Loucy (cell line): ENCODE measurements at regions not wholly inside any gene's neighbourhood (a gene's known extent, or its start where the extent isn't known, plus 50 kb on each side); places are given as distances from the start of the nearest gene placed in this dataset.

Experiments used
- H2AFZ ChIP-seq: fragments of 200-600 bp; sonication (generic); 2 replicates; pipeline ENCODE4 v1.6.0; 2016; ENCODE audit warnings: antibody characterized with exemption, mild to moderate bottlenecking, low read length, moderate library complexity
- H3F3A ChIP-seq: fragments of 200-600 bp; 2 replicates; pipeline ENCODE4 v1.6.0; 2016; ENCODE audit warnings: antibody characterized with exemption, low read depth, mild to moderate bottlenecking
- H3K27me3 ChIP-seq: fragments of 200-600 bp; sonication (generic); 2 replicates; pipeline ENCODE4 v1.6.1; 2014; ENCODE audit warnings: low read length, mild to moderate bottlenecking; ENCODE audit not compliant: insufficient read depth, poor library complexity, severe bottlenecking
- H3K36me3 ChIP-seq: fragments of 200-600 bp; sonication (generic); 2 replicates; pipeline ENCODE4 v1.6.1; 2016; ENCODE audit warnings: low read length; ENCODE audit not compliant: insufficient read depth
- H3K4me1 ChIP-seq: fragments of 200-600 bp; sonication (generic); 2 replicates; pipeline ENCODE4 v1.5.1; 2014; ENCODE audit warnings: low read length, mild to moderate bottlenecking; ENCODE audit not compliant: insufficient read depth, poor library complexity, severe bottlenecking
- H3K4me2 ChIP-seq: fragments of 200-600 bp; sonication (generic); 2 replicates; pipeline ENCODE4 v1.6.0; 2014; ENCODE audit warnings: antibody characterized with exemption, low read length, low read depth, mild to moderate bottlenecking; ENCODE audit not compliant: poor library complexity, severe bottlenecking
- H3K4me3 ChIP-seq: fragments of 200-600 bp; sonication (generic); 2 replicates; pipeline ENCODE4 v1.5.1; 2014; ENCODE audit warnings: low read length, mild to moderate bottlenecking, mixed read lengths; ENCODE audit not compliant: poor library complexity, severe bottlenecking
- H3K79me2 ChIP-seq: fragments of 200-600 bp; sonication (generic); 2 replicates; pipeline ENCODE4 v1.6.1; 2014; ENCODE audit warnings: low read length; ENCODE audit not compliant: insufficient read depth
- H3K9ac ChIP-seq: fragments of 200-600 bp; sonication (generic); 2 replicates; pipeline ENCODE4 v1.6.0; 2014; ENCODE audit warnings: mild to moderate bottlenecking, low read depth, low read length, moderate library complexity; ENCODE audit not compliant: poor library complexity, severe bottlenecking
- H3K9me2 ChIP-seq: fragments of 200-600 bp; sonication (generic); replicated peaks from 2 replicates; pipeline ENCODE4 v1.6.1; 2016; ENCODE audit warnings: low read depth, low read length, mixed read lengths
- H3K9me3 ChIP-seq: fragments of 200-600 bp; sonication (generic); 2 replicates; pipeline ENCODE4 v1.6.1; 2014; ENCODE audit warnings: mild to moderate bottlenecking, antibody characterized with exemption, low read length, low read depth; ENCODE audit not compliant: insufficient read depth
- H4K20me1 ChIP-seq: fragments of 200-600 bp; sonication (generic); 2 replicates; pipeline ENCODE4 v1.6.0; 2014; ENCODE audit warnings: antibody characterized with exemption, low read length, mild to moderate bottlenecking; ENCODE audit not compliant: insufficient read depth, poor library complexity, severe bottlenecking
- CTCF ChIP-seq: fragments of 200-600 bp; sonication (generic); conservative IDR thresholded peaks from 2 replicates; pipeline ENCODE4 v1.5.1; 2014; ENCODE audit warnings: mild to moderate bottlenecking, antibody characterized with exemption, low read length
- EZH2phosphoT487 ChIP-seq: fragments of 200-600 bp; IDR thresholded peaks from 2 replicates; pipeline ENCODE4 v1.6.1; 2018; ENCODE audit warnings: antibody characterized with exemption, mild to moderate bottlenecking, moderate library complexity, borderline replicate concordance

DNA sequence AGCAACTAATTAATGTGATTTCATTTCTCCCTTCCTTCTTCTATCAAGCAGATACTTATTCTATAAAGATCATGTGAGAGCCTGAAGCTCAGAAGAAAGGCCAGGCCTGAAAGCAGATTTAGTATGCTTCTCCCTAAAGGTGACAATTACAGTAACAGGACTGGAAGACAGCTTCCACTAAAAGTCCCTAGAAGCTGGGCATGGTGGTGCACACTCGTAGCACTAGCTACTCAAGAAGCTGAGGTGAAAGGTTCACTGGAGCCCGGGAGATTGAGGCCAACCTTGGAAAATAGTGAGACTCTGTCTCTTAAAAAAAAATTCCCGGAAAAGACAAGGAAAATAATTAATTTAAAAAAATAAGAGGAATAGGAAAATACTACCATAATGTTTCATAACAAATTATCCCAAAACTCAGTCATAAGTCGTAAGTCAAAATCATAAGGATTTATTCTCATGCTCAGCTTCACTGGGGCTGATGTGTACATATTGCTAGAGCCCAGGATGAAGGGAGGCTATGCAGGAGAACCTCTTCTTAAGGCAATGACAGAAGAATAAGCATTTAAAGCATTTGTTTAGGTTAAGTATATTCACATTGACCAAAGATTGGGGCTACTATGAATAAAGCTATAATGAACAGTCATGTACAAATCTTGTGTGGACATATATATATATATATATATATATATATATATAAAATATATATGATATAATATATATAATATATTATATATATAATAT is 210.8 kb upstream of the SMARCA2 start:
- TF ChIP-seq EZH2phosphoT487 (no peak), CTCF (no peak)
- Histone ChIP-seq H3K9ac (no peak overlapping the region), H3K9me2 (no peaks in the 10 kb centered on the region), H3K36me3 (no peaks in the 10 kb centered on the region), H4K20me1 (no peaks in the 10 kb centered on the region), H3K9me3 (no peaks in the 10 kb centered on the region), H3K4me2 (no peak overlapping the region), H2AFZ (no peak overlapping the region), H3K27me3 (no peaks in the 10 kb centered on the region), H3K4me1 (no peaks in the 10 kb centered on the region), H3K79me2 (no peaks in the 10 kb centered on the region), H3F3A (no peaks in the 10 kb centered on the region), H3K4me3 (no peak overlapping the region)

- H4K20me1 ChIP-seq: no peaks in the 10 kb centered on the region
- H3K4me3 ChIP-seq: no peak overlapping the region
- no peak overlapping the region for H3K9ac ChIP-seq
- no peaks in the 10 kb centered on the region for H3K4me1 ChIP-seq
- no peak overlapping the region for H2AFZ ChIP-seq
- no peaks in the 10 kb centered on the region for H3K27me3 ChIP-seq
- no peaks in the 10 kb centered on the region for H3K36me3 ChIP-seq
- H3K9me3 ChIP-seq: no peaks in the 10 kb centered on the region
- no peak overlapping the region for H3K4me2 ChIP-seq
- TF ChIP-seq CTCF (no peak), EZH2phosphoT487 (no peak)
- H3K9me2 ChIP-seq: no peaks in the 10 kb centered on the region
- H3K79me2 ChIP-seq: no peaks in the 10 kb centered on the region
- H3F3A ChIP-seq: no peaks in the 10 kb centered on the region
Observed at GRCh38 chr9:1829719-1830118, 185.4 kb upstream of the SMARCA2 start.

- Histone ChIP-seq H3K4me3 (no peak overlapping the region), H2AFZ (no peak overlapping the region), H3K9me2 (no peaks in the 10 kb centered on the region), H3K36me3 (no peaks in the 10 kb centered on the region), H3K27me3 (no peaks in the 10 kb centered on the region), H3K9me3 (no peaks in the 10 kb centered on the region), H3K4me2 (no peak overlapping the region), H3K79me2 (no peaks in the 10 kb centered on the region), H3K9ac (no peak overlapping the region), H3F3A (no peaks in the 10 kb centered on the region), H3K4me1 (no peaks in the 10 kb centered on the region), H4K20me1 (no peaks in the 10 kb centered on the region)
- TF ChIP-seq CTCF (no peak), EZH2phosphoT487 (no peak)
Observed at GRCh38 chr9:1832960-1833359, 182.2 kb upstream of the SMARCA2 start.
